Neuronal stem cell (in vitro differentiated cells): ENCODE measurements at regions not wholly inside any gene's neighbourhood (a gene's known extent, or its start where the extent isn't known, plus 50 kb on each side); places are given as distances from the start of the nearest gene placed in this dataset.

Experiments
- DNase-seq: peaks from one replicate; pipeline ENCODE4 v3.0.0-alpha.2; 2013; ENCODE audit warnings: low spot score
- H2AFZ ChIP-seq: one replicate; pipeline ENCODE4 v1.6.1; 2013; ENCODE audit warnings: mild to moderate bottlenecking, low read length, inconsistent platforms
- H2AK5ac ChIP-seq: 2 replicates; pipeline ENCODE4 v1.6.1; 2013; ENCODE audit warnings: low read depth, mild to moderate bottlenecking, inconsistent platforms, low read length, moderate library complexity, mixed read lengths
- H2BK120ac ChIP-seq: 2 replicates; pipeline ENCODE4 v1.6.1; 2013; ENCODE audit warnings: low read depth, mild to moderate bottlenecking, inconsistent platforms, low read length, moderate library complexity, mixed read lengths
- H2BK12ac ChIP-seq: one replicate; pipeline ENCODE4 v1.6.1; 2013; ENCODE audit warnings: low read length, inconsistent platforms
- H2BK15ac ChIP-seq: 2 replicates; pipeline ENCODE4 v1.6.1; 2013; ENCODE audit warnings: mild to moderate bottlenecking, low read length, inconsistent platforms, mixed read lengths
- H2BK5ac ChIP-seq: one replicate; pipeline ENCODE4 v1.6.1; 2013; ENCODE audit warnings: inconsistent platforms, mild to moderate bottlenecking, low read length, moderate library complexity
- H3K14ac ChIP-seq: one replicate; pipeline ENCODE4 v1.6.1; 2013; ENCODE audit warnings: low read length, inconsistent platforms
- H3K18ac ChIP-seq: 2 replicates; pipeline ENCODE4 v1.6.1; 2013; ENCODE audit warnings: low read length, inconsistent platforms
- H3K23ac ChIP-seq: 2 replicates; pipeline ENCODE4 v1.6.1; 2013; ENCODE audit warnings: low read depth, mild to moderate bottlenecking, mixed read lengths, low read length, inconsistent platforms; ENCODE audit not compliant: poor library complexity
- H3K27ac ChIP-seq: replicated peaks from 3 replicates; pipeline ENCODE4 v1.5.1; 2013; ENCODE audit warnings: low read length, inconsistent platforms
- H3K27me3 ChIP-seq, 3 experiments: 2 replicates each; pipeline ENCODE4 v1.6.1; 2013; ENCODE audit warnings: low read length in 3 of 3, mild to moderate bottlenecking in 2 of 3, inconsistent platforms in 1 of 3, low read depth in 1 of 3, mixed read lengths in 1 of 3, moderate library complexity in 1 of 3; ENCODE audit not compliant: control insufficient read depth in 3 of 3, insufficient read depth in 3 of 3
- H3K36me3 ChIP-seq, 2 donors: replicated peaks in 1 of 2; 2 replicates each; pipeline ENCODE4 v1.6.1; 2013; ENCODE audit warnings: low read length in 2 of 2; ENCODE audit not compliant: control insufficient read depth in 2 of 2, insufficient read depth in 2 of 2
- H3K4ac ChIP-seq: 2 replicates; pipeline ENCODE4 v1.6.1; 2013; ENCODE audit warnings: inconsistent platforms, mild to moderate bottlenecking, low read length, moderate library complexity
- H3K4me1 ChIP-seq, 2 donors: 1 replicate in 1 of 2; 2 replicates in 1 of 2; pipeline ENCODE4 v1.6.1; 2013; ENCODE audit warnings: low read length in 2 of 2, low read depth in 1 of 2; ENCODE audit not compliant: control insufficient read depth in 2 of 2, insufficient read depth in 1 of 2
- H3K4me2 ChIP-seq: one replicate; pipeline ENCODE4 v1.6.1; 2013; ENCODE audit warnings: mild to moderate bottlenecking, low read length, inconsistent platforms; ENCODE audit not compliant: insufficient read depth, poor library complexity, severe bottlenecking
- H3K4me3 ChIP-seq, 2 donors: 2 replicates each; pipeline ENCODE4 v1.5.1; 2013; ENCODE audit warnings: low read length in 2 of 2, mild to moderate bottlenecking in 2 of 2, inconsistent platforms in 1 of 2, moderate library complexity in 1 of 2
- H3K79me1 ChIP-seq: one replicate; pipeline ENCODE4 v1.6.1; 2013; ENCODE audit warnings: low read depth, mild to moderate bottlenecking, inconsistent platforms, low read length, moderate library complexity
- H3K9ac ChIP-seq: one replicate; pipeline ENCODE4 v1.6.1; 2013; ENCODE audit warnings: mild to moderate bottlenecking, low read depth, low read length, inconsistent platforms; ENCODE audit not compliant: poor library complexity
- H3K9me3 ChIP-seq, 2 donors: replicated peaks in 1 of 2; 2 replicates each; pipeline versions ENCODE3 to v1.6.1; 2013; ENCODE audit warnings: low read length in 2 of 2, mild to moderate bottlenecking in 2 of 2, inconsistent platforms in 1 of 2, low read depth in 1 of 2, mixed read lengths in 1 of 2, moderate library complexity in 1 of 2; ENCODE audit not compliant: control insufficient read depth in 2 of 2, insufficient read depth in 1 of 2
- H4K8ac ChIP-seq: one replicate; pipeline ENCODE4 v1.6.1; 2013; ENCODE audit warnings: low read depth, mild to moderate bottlenecking, inconsistent platforms, low read length, moderate library complexity
- H4K91ac ChIP-seq: one replicate; pipeline ENCODE4 v1.6.1; 2013; ENCODE audit warnings: low read length, low read depth, mild to moderate bottlenecking, inconsistent platforms; ENCODE audit not compliant: poor library complexity
- WGBS, 2 donors: extraction: QIAGEN DNeasy Blood & Tissue Kit; methylation state at CpG; one replicate each; pipeline ENCODE4 v1.1.7; 2013; ENCODE audit warnings: missing lambda C conversion rate in 2 of 2, mixed read lengths in 1 of 2; ENCODE audit not compliant: insufficient read length in 2 of 2, insufficient replicate concordance in 1 of 2; ENCODE audit errors: extremely low coverage in 2 of 2; 5-methylcytosine and 5-hydroxymethylcytosine counted together

- Histone ChIP-seq H2AK5ac (no peak overlapping the region), H3K9me3 (peaks cover 0 to 3% of the 10 kb centered on the region in 2 donors), H2BK120ac (no peak overlapping the region), H3K79me1 (no peaks in the 10 kb centered on the region), H2BK15ac (no peak overlapping the region), H4K8ac (no peak overlapping the region), H2BK12ac (no peak overlapping the region), H2BK5ac (no peak overlapping the region), H3K4me1 (no peaks in the 10 kb centered on the region), H3K27ac (no peak overlapping the region), H3K4ac (no peak overlapping the region), H4K91ac (no peak overlapping the region), H3K23ac (no peak overlapping the region), H2AFZ (no peak overlapping the region), H3K36me3 (no peaks in the 10 kb centered on the region), H3K14ac (no peak overlapping the region), H3K9ac (no peak overlapping the region), H3K27me3 (peaks cover 0 to 7% (median 0%) of the 10 kb centered on the region in 3 experiments), H3K4me3 (no peak overlapping the region), H3K4me2 (no peak overlapping the region), H3K18ac (no peak overlapping the region)
- WGBS, 2 donors: no CpG with 5 or more reads among the region's 2 CpGs
- DNase-seq: no peak
Observed at GRCh38 chr5:73256462-73256861, 83.5 kb downstream of the TMEM174 start.

GRCh38 chr5:73256012-73256411 is 83.0 kb downstream of the TMEM174 start:
- Histone ChIP-seq H3K27me3 (peaks cover 0 to 7% (median 0%) of the 10 kb centered on the region in 3 experiments), H4K91ac (no peak overlapping the region)
- no CpG with 5 or more reads among the region's 6 CpGs for WGBS, 2 donors

GRCh38 chr5:73254642-73255041 is 81.6 kb downstream of the TMEM174 start:
- Histone ChIP-seq H2BK12ac (no peak overlapping the region), H2AFZ (no peak overlapping the region), H4K91ac (no peak overlapping the region), H3K14ac (no peak overlapping the region), H2BK120ac (no peak overlapping the region), H4K8ac (no peak overlapping the region), H3K23ac (no peak overlapping the region), H3K27me3 (peaks cover 0 to 7% (median 0%) of the 10 kb centered on the region in 3 experiments), H3K18ac (no peak overlapping the region), H2BK5ac (no peak overlapping the region), H3K4me2 (no peak overlapping the region), H3K9me3 (peaks cover 0 to 3% of the 10 kb centered on the region in 2 donors), H3K27ac (no peak overlapping the region), H2AK5ac (no peak overlapping the region), H3K9ac (no peak overlapping the region), H3K4ac (no peak overlapping the region), H2BK15ac (no peak overlapping the region), H3K4me1 (no peaks in the 10 kb centered on the region), H3K36me3 (no peaks in the 10 kb centered on the region), H3K4me3 (no peak overlapping the region), H3K79me1 (no peaks in the 10 kb centered on the region)
- no CpG with 5 or more reads among the region's 3 CpGs for WGBS, 2 donors
- no peak for DNase-seq

More at GRCh38 chr5:73256012-73256411, 83.0 kb downstream of the TMEM174 start:
- Histone ChIP-seq H2BK120ac (no peak overlapping the region), H3K14ac (no peak overlapping the region), H4K8ac (no peak overlapping the region), H2AFZ (no peak overlapping the region), H3K27ac (no peak overlapping the region), H3K23ac (no peak overlapping the region), H3K79me1 (no peaks in the 10 kb centered on the region), H2BK15ac (no peak overlapping the region), H3K9me3 (peaks cover 0 to 3% of the 10 kb centered on the region in 2 donors), H3K4me1 (no peaks in the 10 kb centered on the region), H3K4me3 (no peak overlapping the region), H2BK5ac (no peak overlapping the region), H2BK12ac (no peak overlapping the region), H2AK5ac (no peak overlapping the region), H3K4me2 (no peak overlapping the region), H3K4ac (no peak overlapping the region), H3K9ac (no peak overlapping the region), H3K18ac (no peak overlapping the region), H3K36me3 (no peaks in the 10 kb centered on the region)
- DNase-seq: no peak

GRCh38 chr5:73253047-73253660 is 80.2 kb downstream of the TMEM174 start:
- Histone ChIP-seq H3K4me3 (no peak overlapping the region), H3K36me3 (no peaks in the 10 kb centered on the region), H2BK15ac (no peak overlapping the region), H2BK12ac (no peak overlapping the region), H3K4me2 (no peak overlapping the region), H3K27me3 (peaks cover 0 to 7% (median 0%) of the 10 kb centered on the region in 3 experiments), H3K14ac (no peak overlapping the region), H4K8ac (no peak overlapping the region), H2AFZ (no peak overlapping the region), H2BK120ac (no peak overlapping the region), H4K91ac (no peak overlapping the region), H3K9me3 (peaks cover 0 to 3% of the 10 kb centered on the region in 2 donors), H2AK5ac (no peak overlapping the region), H3K79me1 (no peaks in the 10 kb centered on the region), H3K27ac (no peak overlapping the region), H3K4me1 (no peaks in the 10 kb centered on the region), H3K18ac (no peak overlapping the region), H2BK5ac (no peak overlapping the region), H3K4ac (no peak overlapping the region), H3K9ac (no peak overlapping the region), H3K23ac (no peak overlapping the region)
- DNase-seq: no peak
- WGBS, 2 donors: no CpG with 5 or more reads among the region's 3 CpGs
